Stimulated activated CD8-positive, alpha-beta memory T cell treated with anti-CD3 and anti-CD28 coated beads, Interleukin-15, amount 100 ng/mL, for 4 hours (primary cell): ENCODE measurements at regions not wholly inside any gene's neighbourhood (a gene's known extent, or its start where the extent isn't known, plus 50 kb on each side); places are given as distances from the start of the nearest gene placed in this dataset.

ENCODE experiments used
- DNase-seq, 2 donors: peaks; one replicate each; pipeline ENCODE4 v3.0.0-alpha.2; 2020; ENCODE audit warnings: low read depth in 2 of 2

DNA sequence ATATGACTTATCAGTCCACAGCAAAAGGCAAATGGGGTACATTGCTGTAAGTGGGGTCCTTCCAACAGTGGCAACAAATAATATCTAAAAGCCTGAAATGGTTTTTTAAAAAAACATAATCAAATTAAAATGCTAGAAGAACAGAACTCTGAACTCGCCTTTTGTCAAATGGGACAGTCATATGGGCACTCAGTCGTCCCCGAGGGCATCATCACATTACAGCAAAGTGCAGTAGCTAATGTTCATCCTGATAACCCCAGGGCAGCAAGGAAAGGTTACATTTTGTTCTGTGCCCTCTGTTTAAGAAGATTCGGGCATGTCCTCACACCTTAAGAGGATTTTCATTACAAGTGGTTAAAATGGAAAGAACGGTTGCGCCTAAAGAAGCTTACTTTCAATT lies 997.9 kb upstream of the TENM3 start:
- DNase-seq: no peak

GRCh38 chr4:181249031-181249430 lies 994.2 kb upstream of the TENM3 start:
- DNase-seq: no peak

- no peak for DNase-seq
These were observed 988.4 kb upstream of the TENM3 start for GRCh38 chr4:181254771-181255170.

- no peak for DNase-seq
These were observed 984.6 kb upstream of the TENM3 start for GRCh38 chr4:181258569-181258968.

GRCh38 chr4:181259081-181259709 lies 984.0 kb upstream of the TENM3 start:
- no peak for DNase-seq

DNA sequence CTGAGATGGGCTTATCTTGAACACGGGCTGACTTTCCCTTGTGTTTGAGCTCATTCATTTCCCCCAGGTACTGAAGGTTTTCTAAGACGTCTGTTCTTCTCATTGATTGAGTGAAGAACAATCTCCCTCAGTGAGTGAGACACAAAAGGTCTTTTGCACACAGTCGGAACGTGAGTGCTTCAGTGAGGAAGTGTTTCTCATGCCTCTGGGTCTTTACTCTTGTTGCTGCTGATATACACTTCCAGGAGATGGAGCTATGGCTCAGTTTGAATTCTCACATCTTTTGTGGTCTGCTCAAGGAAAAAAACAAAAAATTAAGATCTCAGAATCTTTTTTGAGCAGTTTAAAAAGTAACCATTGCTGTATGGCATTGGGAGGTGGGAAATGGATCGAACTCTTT lies 981.9 kb upstream of the TENM3 start:
- DNase-seq: no peak

DNA sequence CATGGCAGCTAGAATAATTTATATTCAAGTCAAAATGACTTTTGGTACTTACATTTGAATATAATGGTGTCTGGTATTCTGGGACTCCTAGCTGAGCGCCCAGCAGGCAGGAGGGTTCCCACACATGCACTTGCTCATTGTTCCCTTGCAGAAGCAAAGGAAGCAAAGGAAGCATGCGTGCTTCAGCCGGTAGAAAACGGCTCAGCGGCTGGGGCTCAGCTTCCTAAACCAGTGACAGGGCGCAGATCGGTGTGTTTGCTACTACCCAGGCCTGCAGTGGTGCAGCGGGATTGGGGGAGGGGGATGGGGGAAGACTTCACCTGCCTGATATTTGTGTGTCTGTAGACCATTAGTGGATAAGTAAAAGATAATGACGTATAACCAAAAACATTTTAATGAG lies 978.3 kb upstream of the TENM3 start:
- no peak for DNase-seq

- no peak for DNase-seq
These were observed 977.8 kb upstream of the TENM3 start for GRCh38 chr4:181265370-181265769.

DNA sequence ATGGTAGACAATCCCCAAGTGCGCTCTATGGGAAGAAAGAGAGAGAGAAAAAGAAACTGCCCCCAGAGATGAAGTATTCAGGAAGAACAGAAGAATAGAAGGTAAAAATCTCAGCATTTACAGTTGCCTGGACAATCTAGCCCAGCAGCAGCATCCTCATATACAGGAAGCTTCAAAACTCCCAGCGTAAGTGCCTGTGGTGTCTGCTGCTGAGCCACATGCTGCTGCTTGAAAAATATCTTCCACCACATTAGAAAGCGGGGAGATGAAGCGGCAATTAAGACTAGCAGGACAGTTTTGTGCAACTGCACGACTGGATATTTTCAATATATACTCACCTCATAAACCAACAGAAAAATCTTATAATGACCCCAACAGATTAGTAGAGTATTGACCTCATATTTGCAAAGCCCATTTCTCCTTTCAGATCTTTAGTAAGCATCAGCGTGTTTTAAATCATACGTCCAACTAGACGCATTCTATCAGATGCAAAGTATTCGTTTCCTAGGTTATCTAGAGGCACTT lies 972.0 kb upstream of the TENM3 start:
- DNase-seq: no peak

DNA sequence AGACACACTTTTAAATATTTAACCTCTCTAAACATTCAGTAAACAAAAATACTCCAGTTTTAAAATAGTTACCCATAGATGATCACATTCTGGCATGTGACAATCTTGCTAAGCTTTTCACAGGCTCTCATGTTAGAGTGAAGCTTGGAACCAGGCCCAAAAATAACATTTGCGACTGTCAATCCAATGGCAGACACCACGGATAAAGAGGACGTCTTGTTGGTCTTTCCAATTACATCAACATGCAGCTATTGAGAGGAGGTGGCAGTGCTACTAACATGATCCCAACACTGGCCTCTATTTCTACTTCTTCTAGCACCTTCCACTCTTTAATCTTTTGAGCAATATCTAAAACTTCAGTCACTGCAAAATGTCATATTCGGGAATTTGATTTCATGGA lies 970.8 kb upstream of the TENM3 start:
- no peak for DNase-seq

DNA sequence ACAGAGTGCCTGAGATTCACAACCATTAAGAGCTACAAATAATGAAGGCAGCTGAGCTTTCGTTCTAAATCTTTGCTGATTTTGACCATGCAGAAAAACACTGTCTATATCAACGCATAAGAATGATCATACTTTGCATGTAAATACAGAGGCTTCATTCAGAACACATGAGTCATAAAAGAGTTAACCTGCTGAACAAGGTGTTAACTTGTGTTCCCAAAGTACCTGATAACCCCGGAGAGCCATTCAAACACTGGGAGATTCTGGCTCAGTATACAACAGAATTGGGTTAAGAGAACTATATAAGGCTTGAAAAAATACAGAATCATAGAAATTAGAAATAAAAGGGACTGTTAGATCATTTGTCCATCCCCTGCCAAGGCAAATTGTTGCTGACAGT lies 964.3 kb upstream of the TENM3 start:
- no peak for DNase-seq

DNA sequence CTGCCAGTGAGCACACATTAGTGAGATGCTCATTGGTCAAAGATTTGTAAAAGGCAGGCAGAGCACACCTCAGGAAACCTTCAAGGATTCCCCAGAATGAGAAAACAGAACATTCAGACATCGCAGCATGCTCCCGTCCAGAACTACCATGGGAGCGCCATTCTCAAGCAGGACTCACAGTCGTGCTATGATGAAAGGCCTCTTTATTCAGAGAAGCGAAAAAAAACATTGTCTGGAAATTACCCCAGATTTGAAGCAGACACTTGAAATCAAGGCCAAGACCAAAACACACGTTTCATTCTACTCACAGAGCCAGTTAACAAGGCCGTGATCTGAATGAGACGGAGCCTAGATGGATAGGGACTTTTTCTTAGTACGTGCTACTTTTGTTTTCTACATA lies 961.8 kb upstream of the TENM3 start:
- DNase-seq: no peak

DNA sequence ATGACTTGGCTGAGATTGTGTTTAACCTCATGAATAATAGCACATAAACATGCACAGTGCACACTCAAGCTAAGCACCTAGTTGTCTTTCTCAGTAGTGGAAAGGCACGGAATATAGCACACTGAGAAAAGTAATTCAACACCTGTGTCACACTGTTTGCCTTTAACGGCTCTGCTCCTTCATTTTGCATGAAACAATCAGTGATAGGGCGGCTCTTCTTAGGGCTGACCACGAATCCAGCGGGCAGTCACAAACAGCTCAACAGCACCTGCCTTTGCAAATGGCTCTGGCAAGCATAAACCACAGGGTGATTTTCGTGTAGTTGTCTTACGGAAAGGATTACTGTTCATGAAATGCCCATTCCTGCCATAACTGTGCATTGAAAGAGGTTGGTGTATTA lies 954.0 kb upstream of the TENM3 start:
- DNase-seq: no peak

- no peak for DNase-seq
These were observed 951.6 kb upstream of the TENM3 start for GRCh38 chr4:181291615-181292014.

DNA sequence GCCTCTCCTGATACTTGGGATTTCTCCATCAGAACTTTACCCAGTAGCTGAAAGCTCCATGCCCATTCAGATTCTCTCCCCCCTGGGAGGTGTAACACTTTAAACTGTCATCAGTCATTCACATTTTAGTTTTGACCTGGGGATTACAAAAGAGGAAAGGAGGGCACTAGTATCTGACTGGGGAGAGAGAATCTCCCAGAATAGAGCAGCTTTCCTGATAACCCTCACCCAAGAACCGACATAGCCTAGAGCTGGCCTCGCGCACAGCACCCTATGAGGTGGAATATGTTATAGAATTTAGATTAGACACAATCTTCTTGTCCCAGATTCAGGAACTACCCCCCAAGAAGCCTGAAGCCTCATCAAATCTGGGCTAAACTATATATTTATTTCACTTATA lies 950.2 kb upstream of the TENM3 start:
- DNase-seq: no peak

DNA sequence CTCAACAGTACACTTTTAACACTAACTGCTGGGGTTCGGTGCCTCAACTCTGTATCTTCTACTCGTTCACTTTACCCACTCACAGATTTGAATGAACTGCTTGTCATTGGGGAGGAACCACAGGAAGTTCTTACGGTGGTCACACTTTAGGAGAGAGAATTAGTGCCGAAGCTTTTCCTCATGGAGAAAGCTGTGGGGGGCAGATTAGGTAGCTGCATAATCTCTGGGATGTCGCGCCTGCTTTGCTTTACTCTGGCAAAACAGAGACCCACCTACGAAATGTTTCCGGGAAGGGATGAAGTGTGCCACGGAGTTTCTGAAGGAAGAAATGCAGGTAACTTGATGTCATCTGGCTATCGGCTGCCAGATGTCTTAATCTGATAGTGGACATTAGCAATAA lies 949.7 kb upstream of the TENM3 start:
- no peak for DNase-seq

DNA sequence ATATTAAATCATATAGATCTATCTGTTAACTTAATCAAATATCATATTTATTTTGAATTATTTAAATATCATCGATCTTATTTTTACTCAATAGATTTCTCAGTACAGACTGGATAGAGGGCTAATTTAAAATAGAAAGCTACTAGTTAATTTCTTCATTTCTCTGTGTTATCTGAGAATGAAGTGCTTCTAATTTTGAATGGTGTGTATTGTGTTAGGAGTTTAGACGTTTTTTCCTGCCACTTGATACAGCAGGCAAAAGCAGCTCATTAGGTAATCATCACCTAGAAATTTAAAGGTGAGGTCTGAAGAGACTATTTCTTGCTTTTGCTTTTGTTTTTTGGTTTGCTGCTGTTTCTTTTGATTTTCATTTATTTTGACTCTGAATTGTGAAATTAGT lies 948.8 kb upstream of the TENM3 start:
- no peak for DNase-seq

DNA sequence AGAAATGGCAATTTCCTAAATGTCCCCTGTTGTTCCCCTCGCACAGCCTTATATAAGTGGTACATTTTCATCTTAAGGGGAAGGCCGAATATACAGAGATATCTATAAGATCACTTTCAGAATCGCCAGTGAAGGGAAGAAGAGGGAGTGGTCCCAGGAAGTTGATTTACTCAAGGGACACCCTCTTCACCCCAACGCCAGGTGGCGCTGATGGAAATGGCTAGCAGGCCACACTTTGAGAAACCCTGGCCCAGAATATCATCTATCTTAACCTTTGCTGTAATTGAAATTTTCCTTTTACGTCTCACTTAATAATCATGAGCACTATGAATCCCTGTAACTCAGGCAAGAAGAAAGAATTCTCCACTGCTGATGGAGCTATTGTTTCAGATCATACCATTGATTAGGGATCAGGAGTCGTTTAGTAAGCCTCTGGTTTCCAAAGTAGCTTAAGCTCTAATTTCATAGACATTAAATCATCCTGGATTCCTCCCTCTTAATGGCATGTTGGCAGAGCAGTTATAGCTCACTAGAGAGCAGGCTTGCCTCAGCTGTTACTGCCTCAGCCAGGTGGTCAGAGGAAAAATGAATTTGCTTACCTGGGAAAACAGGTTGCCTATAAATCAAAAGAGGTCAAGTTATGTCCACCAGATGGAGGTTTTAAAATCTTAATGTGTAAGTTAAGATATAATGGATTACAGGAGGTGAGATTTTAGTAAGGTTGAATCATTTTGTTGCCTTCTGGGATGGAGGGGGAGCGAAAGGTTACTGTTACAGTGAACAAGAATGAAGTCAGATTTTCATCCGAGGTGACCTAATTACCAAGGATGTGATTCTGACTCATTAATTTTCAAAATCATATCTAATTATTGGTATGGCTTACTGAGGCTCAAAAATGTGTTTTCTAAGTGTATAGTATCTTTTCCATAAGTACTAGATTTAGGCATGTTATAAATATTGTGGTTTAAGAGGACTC lies 941.2 kb upstream of the TENM3 start:
- no peak for DNase-seq

- DNase-seq: no peak
These were observed 935.4 kb upstream of the TENM3 start for GRCh38 chr4:181307824-181308223.

- DNase-seq: no peak
These were observed 934.5 kb upstream of the TENM3 start for GRCh38 chr4:181308476-181309312.

DNA sequence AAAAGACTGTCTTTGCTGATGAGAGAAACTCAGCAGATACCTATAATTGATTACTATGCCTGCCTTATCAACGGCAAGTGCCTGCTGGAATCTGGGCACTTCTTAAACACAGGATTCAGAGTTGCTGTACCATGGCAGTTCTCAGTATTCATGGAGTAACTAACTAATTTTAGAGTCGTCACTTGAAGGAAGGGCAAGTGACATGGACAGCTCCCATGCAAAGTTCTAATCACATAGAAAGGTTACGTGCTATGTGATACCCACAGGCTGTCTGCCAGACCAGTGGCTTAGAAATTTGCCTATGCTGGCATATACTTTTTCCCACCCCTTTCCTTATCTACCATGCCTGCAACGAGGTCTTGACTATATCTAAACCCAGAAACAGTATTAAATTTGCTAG lies 931.1 kb upstream of the TENM3 start:
- DNase-seq: no peak

DNA sequence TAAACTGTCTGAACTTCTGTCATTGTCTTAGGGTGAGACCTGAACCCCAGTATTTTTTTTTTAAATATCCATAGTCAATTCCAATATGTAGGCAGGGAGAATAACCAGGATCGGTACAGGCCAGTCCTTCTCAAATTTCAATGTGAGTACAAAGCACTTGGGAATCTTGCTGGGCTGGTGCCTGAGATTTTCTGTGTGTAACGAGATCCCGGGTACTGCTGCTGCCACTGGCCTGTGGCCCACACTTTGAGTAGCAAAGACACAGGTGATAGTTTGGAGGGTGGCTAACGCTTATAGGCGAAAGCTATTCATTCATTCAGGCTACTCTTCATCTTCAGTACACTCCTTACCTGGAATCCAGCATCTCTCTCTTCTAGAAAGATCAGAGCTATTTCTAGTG lies 923.6 kb upstream of the TENM3 start:
- DNase-seq: no peak
